C4-2B (cell line): ENCODE measurements at regions not wholly inside any gene's neighbourhood (a gene's known extent, or its start where the extent isn't known, plus 50 kb on each side); places are given as distances from the start of the nearest gene placed in this dataset.
"Not testable (repeated sequence)": the region's sequence is repeated elsewhere in the genome, so short reads cannot be mapped to it uniquely, and the experiment has no call there.

Experiments used
- ZFX ChIP-seq: fragments of 450-650 bp; IDR thresholded peaks from 2 replicates; pipeline ENCODE4 v1.6.1; 2017
- TF ChIP-seq, protein P1 (sequence below): fragments of 450-650 bp; conservative IDR thresholded peaks from 2 replicates; pipeline ENCODE4 v1.5.1; 2017; ENCODE audit warnings: mild to moderate bottlenecking

- TF ChIP-seq, protein P1, sequence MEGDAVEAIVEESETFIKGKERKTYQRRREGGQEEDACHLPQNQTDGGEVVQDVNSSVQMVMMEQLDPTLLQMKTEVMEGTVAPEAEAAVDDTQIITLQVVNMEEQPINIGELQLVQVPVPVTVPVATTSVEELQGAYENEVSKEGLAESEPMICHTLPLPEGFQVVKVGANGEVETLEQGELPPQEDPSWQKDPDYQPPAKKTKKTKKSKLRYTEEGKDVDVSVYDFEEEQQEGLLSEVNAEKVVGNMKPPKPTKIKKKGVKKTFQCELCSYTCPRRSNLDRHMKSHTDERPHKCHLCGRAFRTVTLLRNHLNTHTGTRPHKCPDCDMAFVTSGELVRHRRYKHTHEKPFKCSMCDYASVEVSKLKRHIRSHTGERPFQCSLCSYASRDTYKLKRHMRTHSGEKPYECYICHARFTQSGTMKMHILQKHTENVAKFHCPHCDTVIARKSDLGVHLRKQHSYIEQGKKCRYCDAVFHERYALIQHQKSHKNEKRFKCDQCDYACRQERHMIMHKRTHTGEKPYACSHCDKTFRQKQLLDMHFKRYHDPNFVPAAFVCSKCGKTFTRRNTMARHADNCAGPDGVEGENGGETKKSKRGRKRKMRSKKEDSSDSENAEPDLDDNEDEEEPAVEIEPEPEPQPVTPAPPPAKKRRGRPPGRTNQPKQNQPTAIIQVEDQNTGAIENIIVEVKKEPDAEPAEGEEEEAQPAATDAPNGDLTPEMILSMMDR = not testable (repeated sequence)
- TF ChIP-seq ZFX = not testable (repeated sequence)
These were observed 112.8 kb downstream of the CGGBP1 start for GRCh38 chr3:87946007-87946406.
